HepG2 (cell line): ENCODE measurements at regions not wholly inside any gene's neighbourhood (a gene's known extent, or its start where the extent isn't known, plus 50 kb on each side); places are given as distances from the start of the nearest gene placed in this dataset.

Experiments used
- ATAC-seq: fragments of 200-7000 bp; cut with Tn5 transposase; 3 replicates; pipeline ENCODE4 v1.9.1; 2020; ENCODE audit warnings: mild to moderate bottlenecking, moderate library complexity
- BruUV-seq: library from RNA; stranded (reverse); fragments of 400-500 nt; replicated peaks from 2 replicates; lab custom pipeline; 2021; lab: Mats Ljungman, UMichigan
- CTCF ChIA-PET: fragments of 300-600 bp; formaldehyde crosslinking; extraction: SDS; loops from one replicate; lab custom pipeline; 2021; ENCODE audit warnings: low total read pairs, inconsistent platforms, low intra/inter-chr PET ratio; lab: Yijun Ruan, JAX
- POLR2A ChIA-PET: fragments of 350-600 bp; sonication (Branson Sonifier 250); formaldehyde crosslinking; loops from one replicate; lab custom pipeline; 2020; ENCODE audit warnings: antibody characterized with exemption, inconsistent platforms; lab: Yijun Ruan, JAX
- DNase-seq: peaks from one replicate; pipeline ENCODE4 v3.0.0-alpha.2; 2015; ENCODE audit warnings: low spot score
- FAIRE-seq: peaks from 3 replicates; lab custom pipeline; 2011; peaks lifted over from hg19 to GRCh38; lab: Jason Lieb, UNC
- H2AFZ ChIP-seq: one replicate; pipeline ENCODE4 v1.6.1; 2011; ENCODE audit warnings: low read length, inconsistent platforms
- H3K27ac ChIP-seq: fragments of 300-600 bp; 3 replicates; pipeline ENCODE4 v1.8.0; 2011; ENCODE audit warnings: mixed run types, mild to moderate bottlenecking, mixed read lengths, low read length, inconsistent platforms; ENCODE audit not compliant: insufficient read depth; ENCODE audit errors: extremely low read length
- H3K27me3 ChIP-seq, 2 experiments: fragments of 200-600 bp in 1 of 2; 2 replicates in 1 of 2; 3 replicates in 1 of 2; pipeline versions ENCODE4 v1.6.0 to v1.8.0; 2011; ENCODE audit warnings: low read length in 2 of 2, mild to moderate bottlenecking in 2 of 2, moderate library complexity in 2 of 2, inconsistent platforms in 1 of 2; ENCODE audit not compliant: insufficient read depth in 2 of 2, control insufficient read depth in 1 of 2
- H3K36me3 ChIP-seq, 2 experiments: fragments of 200-600 bp in 1 of 2; replicated peaks in 1 of 2; 2 replicates in 1 of 2; 3 replicates in 1 of 2; pipeline versions ENCODE4 v1.5.1 to v1.8.0; 2011; ENCODE audit warnings: low read length in 2 of 2, inconsistent platforms in 1 of 2; ENCODE audit not compliant: insufficient read depth in 2 of 2, control insufficient read depth in 1 of 2
- H3K4me1 ChIP-seq: 2 replicates; pipeline ENCODE4 v1.5.1; 2012; ENCODE audit warnings: low read length, inconsistent platforms; ENCODE audit not compliant: insufficient read depth
- H3K4me2 ChIP-seq: 2 replicates; pipeline ENCODE4 v1.6.0; 2011; ENCODE audit warnings: low read depth, low read length, inconsistent platforms
- H3K4me3 ChIP-seq, 3 experiments: fragments of 200-600 bp in 1 of 3; sonication (generic), shearing (Covaris generic) in 1 of 3; replicated peaks in 1 of 3; 2 replicates each; pipeline ENCODE4 v1.5.1; 2011 to 2016; ENCODE audit warnings: low read length in 3 of 3, inconsistent platforms in 2 of 3, low read depth in 2 of 3, mild to moderate bottlenecking in 2 of 3, control low read depth in 1 of 3, mixed read lengths in 1 of 3; ENCODE audit not compliant: insufficient read depth in 1 of 3
- H3K79me2 ChIP-seq: one replicate; pipeline ENCODE4 v1.6.1; 2011; ENCODE audit warnings: low read length, inconsistent platforms; ENCODE audit not compliant: insufficient read depth
- H3K9ac ChIP-seq: 2 replicates; pipeline ENCODE4 v1.6.0; 2011; ENCODE audit warnings: mild to moderate bottlenecking, low read depth, low read length, inconsistent platforms; ENCODE audit not compliant: insufficient read depth
- H3K9me3 ChIP-seq: 2 replicates; pipeline ENCODE4 v1.5.1; 2012; ENCODE audit warnings: mild to moderate bottlenecking, low read length
- H4K20me1 ChIP-seq: 2 replicates; pipeline ENCODE4 v1.6.0; 2011; ENCODE audit warnings: inconsistent platforms, mild to moderate bottlenecking, low read length, moderate library complexity; ENCODE audit not compliant: insufficient read depth
- CBX5 ChIP-seq: sonication (generic); formaldehyde crosslinking; IDR thresholded peaks from 2 replicates; pipeline ENCODE4 v1.4.0; 2020; ENCODE audit warnings: missing genetic modification reagents, borderline replicate concordance
- CHD4 ChIP-seq: fragments of 200-600 bp; sonication (generic); IDR thresholded peaks from 2 replicates; pipeline ENCODE4 v1.7.0; 2017; ENCODE audit warnings: mild to moderate bottlenecking, low read length, borderline replicate concordance
- GPBP1L1 ChIP-seq: sonication (generic); formaldehyde crosslinking; IDR thresholded peaks from 2 replicates; pipeline ENCODE4 v1.5.0; 2020; ENCODE audit warnings: mild to moderate bottlenecking, missing genetic modification reagents
- HOXD1 ChIP-seq: sonication (generic); formaldehyde crosslinking; IDR thresholded peaks from 2 replicates; pipeline ENCODE4 v1.5.0; 2020; ENCODE audit warnings: missing genetic modification reagents
- JUN ChIP-seq: sonication (generic); formaldehyde crosslinking; IDR thresholded peaks from 2 replicates; pipeline ENCODE4 v1.4.0; 2020; ENCODE audit warnings: mild to moderate bottlenecking, missing genetic modification reagents
- MATR3 ChIP-seq: sonication (generic); formaldehyde crosslinking; IDR thresholded peaks from 2 replicates; pipeline ENCODE4 v1.4.0; 2020; ENCODE audit warnings: missing genetic modification reagents
- PRMT3 ChIP-seq: sonication (generic); formaldehyde crosslinking; IDR thresholded peaks from 2 replicates; pipeline ENCODE4 v1.8.1; 2022; ENCODE audit warnings: low read depth, mild to moderate bottlenecking, moderate library complexity, missing genetic modification reagents, borderline replicate concordance
- TAF1 ChIP-seq: sonication (generic); formaldehyde crosslinking; IDR thresholded peaks from 2 replicates; pipeline ENCODE4 v1.4.0; 2020; ENCODE audit warnings: missing genetic modification reagents
- ZNF138 ChIP-seq: sonication (generic); formaldehyde crosslinking; IDR thresholded peaks from 2 replicates; pipeline ENCODE4 v1.5.0; 2020; ENCODE audit warnings: mild to moderate bottlenecking, low read depth, missing genetic modification reagents
- ZNF30 ChIP-seq: sonication (generic); formaldehyde crosslinking; IDR thresholded peaks from 2 replicates; pipeline ENCODE4 v1.5.0; 2020; ENCODE audit warnings: mild to moderate bottlenecking, missing genetic modification reagents
- WGBS: methylation state at CpG from one replicate; pipeline ENCODE4 v1.1.6; 2017; ENCODE audit warnings: low lambda C conversion rate; 5-methylcytosine and 5-hydroxymethylcytosine counted together
- in situ Hi-C: cut with HindIII; loops from 2 replicates; pipeline ENCODE4 v1.10.0; 2017; ENCODE audit warnings: low pct_unique_long_range_greater_than_20kb; ENCODE audit not compliant: extremely low pct_ligation_motif_present
- intact Hi-C: fragments of 100-400 bp; cut with micrococcal nuclease; formaldehyde crosslinking; loops from one replicate; pipeline ENCODE4 v1.10.0; 2022; ENCODE audit not compliant: unreplicated experiment
- TF ChIP-seq, protein P1 (sequence below): sonication (generic); formaldehyde crosslinking; conservative IDR thresholded peaks from 2 replicates; pipeline ENCODE4 v1.8.1; 2023; ENCODE audit warnings: missing genetic modification reagents
- TF ChIP-seq, protein P2 (sequence below): IDR thresholded peaks from 2 replicates; pipeline ENCODE4 v1.6.1; 2016; ENCODE audit warnings: mild to moderate bottlenecking, missing biosample characterization, missing genetic modification reagents
- TF ChIP-seq, protein P3 (sequence below): sonication (generic); formaldehyde crosslinking; IDR thresholded peaks from 2 replicates; pipeline ENCODE4 v1.5.1; 2020; ENCODE audit warnings: mild to moderate bottlenecking, missing genetic modification reagents

GRCh38 chr10:3978761-3979160, 193.8 kb upstream of the KLF6 start:
- H3K27ac ChIP-seq, result no peak overlapping the region
- H3K9ac ChIP-seq, result no peak overlapping the region
- no peaks in the 10 kb centered on the region for H3K4me1 ChIP-seq
- no peaks in the 10 kb centered on the region for H3K9me3 ChIP-seq
- no TSS peak for BruUV-seq
- peaks cover 3 to 34% of the 10 kb centered on the region in 2 experiments for H3K27me3 ChIP-seq
- H3K4me2 ChIP-seq, result no peak overlapping the region
- H3K79me2 ChIP-seq, result no peaks in the 10 kb centered on the region
- H4K20me1 ChIP-seq, result no peaks in the 10 kb centered on the region
- no peak for TF ChIP-seq ZNF138
- TF ChIP-seq PRMT3 (CRISPR knock-in tag), result no peak
- H3K4me3 ChIP-seq, result no peak overlapping the region
- POLR2A ChIA-PET, result no interaction called here
- in situ Hi-C loops, result no loop called here
- no peak for DNase-seq
- no peak for ATAC-seq
- 42% methylated on average over 4 of the region's 4 CpGs for WGBS
- no peak for FAIRE-seq
- H2AFZ ChIP-seq, result no peak overlapping the region
- H3K36me3 ChIP-seq, result no peaks in the 10 kb centered on the region
- CTCF ChIA-PET, result no interaction called here
- intact Hi-C loops, result no loop called here

DNA sequence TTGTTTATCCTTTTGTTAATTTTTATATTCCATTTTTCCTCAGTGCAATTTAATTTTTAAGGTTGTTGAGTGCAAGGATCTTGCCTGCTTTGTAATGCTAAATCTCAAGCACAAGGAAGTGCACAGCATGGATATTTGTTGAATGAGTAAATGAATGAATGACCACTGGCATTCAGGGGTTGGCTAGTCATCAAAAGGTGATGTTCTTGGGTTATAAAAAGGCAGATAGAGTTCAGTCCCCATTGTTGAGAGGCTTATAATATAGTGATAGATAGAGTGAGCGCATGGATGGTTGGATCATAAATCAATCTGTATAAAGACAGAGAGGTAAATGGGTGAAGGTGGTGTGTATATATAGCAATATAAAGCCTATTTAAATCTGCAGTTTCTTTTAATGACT, 193.2 kb upstream of the KLF6 start:
- Histone ChIP-seq H2AFZ (no peak overlapping the region), H4K20me1 (no peaks in the 10 kb centered on the region), H3K4me1 (no peaks in the 10 kb centered on the region), H3K9ac (no peak overlapping the region), H3K9me3 (no peaks in the 10 kb centered on the region), H3K27me3 (peaks cover 3 to 34% of the 10 kb centered on the region in 2 experiments), H3K4me2 (no peak overlapping the region), H3K79me2 (no peaks in the 10 kb centered on the region), H3K4me3 (no peak overlapping the region), H3K36me3 (no peaks in the 10 kb centered on the region), H3K27ac (no peak overlapping the region)
- DNase-seq, result no peak
- no TSS peak for BruUV-seq
- no peak for FAIRE-seq
- WGBS, result 96% methylated on average over 1 of the region's 1 CpG
- intact Hi-C loops, result no loop called here
- ChIA-PET CTCF (no interaction called here), POLR2A (no interaction called here)
- in situ Hi-C loops, result no loop called here
- ATAC-seq, result no peak
- TF ChIP-seq CHD4 (no peak), GPBP1L1 (CRISPR knock-in tag) (no peak), HOXD1 (CRISPR knock-in tag) (no peak), MATR3 (CRISPR knock-in tag) (no peak), TAF1 (CRISPR knock-in tag) (no peak), ZNF30 (CRISPR knock-in tag) (no peak), CBX5 (CRISPR knock-in tag) (no peak), JUN (CRISPR knock-in tag) (no peak)
- TF ChIP-seq, protein P1, sequence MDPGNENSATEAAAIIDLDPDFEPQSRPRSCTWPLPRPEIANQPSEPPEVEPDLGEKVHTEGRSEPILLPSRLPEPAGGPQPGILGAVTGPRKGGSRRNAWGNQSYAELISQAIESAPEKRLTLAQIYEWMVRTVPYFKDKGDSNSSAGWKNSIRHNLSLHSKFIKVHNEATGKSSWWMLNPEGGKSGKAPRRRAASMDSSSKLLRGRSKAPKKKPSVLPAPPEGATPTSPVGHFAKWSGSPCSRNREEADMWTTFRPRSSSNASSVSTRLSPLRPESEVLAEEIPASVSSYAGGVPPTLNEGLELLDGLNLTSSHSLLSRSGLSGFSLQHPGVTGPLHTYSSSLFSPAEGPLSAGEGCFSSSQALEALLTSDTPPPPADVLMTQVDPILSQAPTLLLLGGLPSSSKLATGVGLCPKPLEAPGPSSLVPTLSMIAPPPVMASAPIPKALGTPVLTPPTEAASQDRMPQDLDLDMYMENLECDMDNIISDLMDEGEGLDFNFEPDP (CRISPR knock-in tag), result no peak
- TF ChIP-seq, protein P2, sequence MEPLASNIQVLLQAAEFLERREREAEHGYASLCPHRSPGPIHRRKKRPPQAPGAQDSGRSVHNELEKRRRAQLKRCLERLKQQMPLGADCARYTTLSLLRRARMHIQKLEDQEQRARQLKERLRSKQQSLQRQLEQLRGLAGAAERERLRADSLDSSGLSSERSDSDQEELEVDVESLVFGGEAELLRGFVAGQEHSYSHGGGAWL (CRISPR knock-in tag), result no peak
- TF ChIP-seq, protein P3, sequence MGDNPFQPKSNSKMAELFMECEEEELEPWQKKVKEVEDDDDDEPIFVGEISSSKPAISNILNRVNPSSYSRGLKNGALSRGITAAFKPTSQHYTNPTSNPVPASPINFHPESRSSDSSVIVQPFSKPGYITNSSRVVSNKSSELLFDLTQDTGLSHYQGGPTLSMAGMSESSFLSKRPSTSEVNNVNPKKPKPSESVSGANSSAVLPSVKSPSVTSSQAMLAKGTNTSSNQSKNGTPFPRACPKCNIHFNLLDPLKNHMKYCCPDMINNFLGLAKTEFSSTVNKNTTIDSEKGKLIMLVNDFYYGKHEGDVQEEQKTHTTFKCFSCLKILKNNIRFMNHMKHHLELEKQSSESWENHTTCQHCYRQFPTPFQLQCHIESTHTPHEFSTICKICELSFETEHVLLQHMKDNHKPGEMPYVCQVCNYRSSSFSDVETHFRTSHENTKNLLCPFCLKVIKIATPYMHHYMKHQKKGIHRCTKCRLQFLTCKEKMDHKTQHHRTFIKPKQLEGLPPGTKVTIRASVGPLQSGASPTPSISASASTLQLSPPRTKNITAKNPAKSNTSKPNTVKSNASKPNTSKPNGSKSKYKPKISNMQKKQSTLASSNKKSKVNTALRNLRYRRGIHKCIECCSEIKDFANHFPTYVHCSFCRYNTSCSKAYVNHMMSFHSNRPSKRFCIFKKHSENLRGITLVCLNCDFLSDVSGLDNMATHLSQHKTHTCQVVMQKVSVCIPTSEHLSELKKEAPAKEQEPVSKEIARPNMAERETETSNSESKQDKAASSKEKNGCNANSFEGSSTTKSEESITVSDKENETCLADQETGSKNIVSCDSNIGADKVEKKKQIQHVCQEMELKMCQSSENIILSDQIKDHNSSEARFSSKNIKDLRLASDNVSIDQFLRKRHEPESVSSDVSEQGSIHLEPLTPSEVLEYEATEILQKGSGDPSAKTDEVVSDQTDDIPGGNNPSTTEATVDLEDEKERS (CRISPR knock-in tag), result no peak
